Neutrophil (primary cell): ENCODE measurements at regions not wholly inside any gene's neighbourhood (a gene's known extent, or its start where the extent isn't known, plus 50 kb on each side); places are given as distances from the start of the nearest gene placed in this dataset.
A peak's percentile ranks its signal among the peaks of the same experiment; 100 is the strongest.
"Not testable (repeated sequence)": the region's sequence is repeated elsewhere in the genome, so short reads cannot be mapped to it uniquely, and the experiment has no call there.

Experiments used
- H3K27ac ChIP-seq: fragments of 200-600 bp; sonication (generic); 2 replicates; pipeline ENCODE4 v1.5.1; 2016; ENCODE audit warnings: mild to moderate bottlenecking, moderate library complexity
- H3K27me3 ChIP-seq: fragments of 200-600 bp; sonication (generic); 2 replicates; pipeline ENCODE4 v1.6.0; 2016; ENCODE audit warnings: mild to moderate bottlenecking
- H3K36me3 ChIP-seq: fragments of 200-600 bp; sonication (generic); 2 replicates; pipeline ENCODE4 v1.5.1; 2017
- H3K4me1 ChIP-seq, 2 experiments: fragments of 200-600 bp in 1 of 2; sonication (generic) in 1 of 2; 1 replicate in 1 of 2; 2 replicates in 1 of 2; pipeline versions ENCODE4 v1.5.1 to v1.6.1; 2013 to 2016; ENCODE audit warnings: low read depth in 1 of 2, low read length in 1 of 2, mild to moderate bottlenecking in 1 of 2, moderate library complexity in 1 of 2; ENCODE audit not compliant: control insufficient read depth in 1 of 2, insufficient read depth in 1 of 2
- H3K4me3 ChIP-seq, 2 experiments: fragments of 200-600 bp in 1 of 2; sonication (generic) in 1 of 2; 1 replicate in 1 of 2; 2 replicates in 1 of 2; pipeline ENCODE4 v1.5.1; 2013 to 2016; ENCODE audit warnings: low read depth in 1 of 2, low read length in 1 of 2, mild to moderate bottlenecking in 1 of 2, moderate library complexity in 1 of 2
- H3K9me3 ChIP-seq: fragments of 200-600 bp; sonication (generic); 2 replicates; pipeline ENCODE4 v1.5.1; 2016
- TF ChIP-seq, protein P1 (sequence below): fragments of 200-600 bp; sonication (generic); IDR thresholded peaks from 2 replicates; pipeline ENCODE4 v1.5.1; 2016; ENCODE audit warnings: antibody characterized with exemption

DNA sequence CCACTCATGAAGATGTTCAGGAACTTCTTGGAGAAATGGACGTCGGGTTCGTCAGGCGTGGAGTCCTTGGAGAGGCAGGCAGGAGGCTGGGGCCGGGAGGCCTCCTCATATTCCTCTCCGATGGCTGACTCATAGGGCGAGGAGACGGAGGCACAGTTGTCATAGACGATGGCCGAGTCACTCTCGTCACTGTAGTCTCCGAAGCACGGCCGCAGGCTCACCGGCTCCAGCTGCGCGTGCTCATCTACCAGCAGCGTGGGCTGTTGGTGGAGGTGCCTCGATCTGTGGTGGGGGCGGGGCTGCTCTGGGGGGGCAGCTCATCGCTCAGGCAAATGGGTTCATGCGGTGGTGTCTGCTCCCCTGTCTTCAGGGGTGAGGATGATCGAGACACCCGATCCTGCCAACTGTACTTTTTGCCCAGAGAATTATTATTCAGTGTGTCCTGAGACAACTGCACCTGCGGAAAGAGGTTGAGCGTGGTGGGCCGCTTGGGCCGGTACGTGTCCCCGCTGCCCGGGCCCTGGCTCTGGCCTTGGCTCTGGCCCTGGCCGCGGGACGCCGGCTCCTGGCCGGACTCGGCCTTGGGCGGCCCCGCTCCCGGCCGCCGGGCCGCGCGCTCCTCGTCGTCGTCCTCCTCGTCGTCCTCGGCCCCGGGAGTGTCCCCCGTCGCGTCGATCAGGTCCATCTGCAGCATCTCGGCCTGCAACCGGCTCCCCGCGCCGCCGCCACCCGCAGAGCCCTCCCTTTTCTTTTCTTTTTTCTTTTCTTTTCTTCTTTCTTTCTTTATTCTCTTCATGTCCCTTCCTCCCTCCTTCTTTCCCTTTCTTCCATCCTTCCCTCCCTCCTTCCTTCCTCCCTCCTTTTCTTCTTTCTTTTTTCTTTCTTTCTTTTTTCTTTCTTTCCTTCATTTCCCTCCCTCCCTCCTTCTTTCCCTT lies 111.4 kb upstream of the PLEKHM1 start:
- not testable (repeated sequence) for H3K27ac ChIP-seq, H3K27me3 ChIP-seq, H3K4me1 ChIP-seq, H3K9me3 ChIP-seq, H3K4me3 ChIP-seq, H3K36me3 ChIP-seq

DNA sequence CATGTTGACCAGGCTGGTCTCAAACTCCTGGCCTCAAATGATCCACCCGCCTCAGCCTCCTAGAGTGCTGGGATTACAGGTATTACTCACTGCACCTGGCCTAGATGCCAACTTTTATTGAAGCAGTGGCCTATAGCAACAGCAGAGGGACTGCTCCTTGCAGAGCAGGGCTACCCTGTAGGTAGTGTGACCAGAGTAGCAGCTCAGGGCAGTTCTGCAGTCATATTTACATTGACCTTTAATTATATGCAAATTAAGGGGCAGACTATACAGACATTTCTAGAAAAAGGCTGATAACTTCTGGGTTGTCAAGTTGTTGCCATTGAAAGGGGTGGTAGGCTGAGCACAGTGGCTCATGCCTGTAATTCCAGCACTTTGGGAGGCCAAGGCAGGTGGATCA lies 115.2 kb upstream of the PLEKHM1 start:
- H3K9me3 ChIP-seq, H3K4me3 ChIP-seq, H3K36me3 ChIP-seq, H3K4me1 ChIP-seq, H3K27ac ChIP-seq, H3K27me3 ChIP-seq: not testable (repeated sequence)

GRCh38 chr17:45619984-45620405 lies 129.5 kb upstream of the PLEKHM1 start:
- H3K27me3 ChIP-seq, H3K27ac ChIP-seq, H3K4me1 ChIP-seq, H3K9me3 ChIP-seq, H3K36me3 ChIP-seq: not testable (repeated sequence)
- H3K4me3 ChIP-seq, result peak overlapping the region; percentile 35 to 49

- H3K27ac ChIP-seq, H3K4me1 ChIP-seq, H3K27me3 ChIP-seq, H3K36me3 ChIP-seq, H3K9me3 ChIP-seq: not testable (repeated sequence)
- H3K4me3 ChIP-seq, result peak overlapping the region; percentile 35 to 49
Measured at GRCh38 chr17:45620468-45620867, 129.9 kb upstream of the PLEKHM1 start.

DNA sequence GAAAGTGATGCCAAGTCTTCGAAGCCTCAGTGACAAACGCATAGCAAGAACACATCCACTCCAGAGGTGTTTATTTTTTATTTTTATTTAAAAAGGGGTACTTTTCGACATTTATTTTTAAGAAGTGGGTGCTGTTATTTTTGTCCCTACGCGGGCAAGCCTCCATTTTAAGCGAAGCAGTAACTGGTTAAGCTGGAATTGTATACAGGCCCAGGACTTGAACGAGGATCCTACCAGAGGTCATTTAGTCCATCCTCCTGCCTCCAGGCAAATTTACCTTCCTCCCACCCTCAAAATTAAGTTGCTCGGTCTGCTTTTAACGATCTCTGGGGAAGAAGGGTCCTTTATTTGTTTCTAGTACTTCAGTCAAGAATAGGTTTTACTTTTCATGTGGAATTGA lies 130.6 kb upstream of the PLEKHM1 start:
- H3K4me3 ChIP-seq, result peak overlapping the region in 1 of 2 experiments; percentile 49
- not testable (repeated sequence) for H3K36me3 ChIP-seq, H3K27ac ChIP-seq, H3K9me3 ChIP-seq, H3K27me3 ChIP-seq, H3K4me1 ChIP-seq

DNA sequence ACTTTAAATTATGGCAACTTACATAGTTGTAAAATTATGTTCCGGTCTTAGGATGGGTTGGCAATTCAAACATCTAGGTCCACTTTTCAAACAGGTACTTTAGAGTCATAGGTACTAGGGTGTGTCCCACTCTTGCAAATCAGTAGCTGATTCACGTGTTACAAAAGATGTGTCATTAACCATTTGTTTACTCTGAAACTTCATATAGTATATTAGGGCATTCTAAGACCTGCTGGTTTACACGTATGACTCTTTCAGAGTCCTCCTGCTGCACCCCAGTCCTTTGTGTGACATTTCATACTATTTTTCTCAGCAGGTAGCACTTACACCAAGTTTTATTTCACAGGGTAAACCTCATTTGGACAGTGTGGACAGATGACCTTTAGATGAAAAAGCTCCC lies 131.8 kb upstream of the PLEKHM1 start:
- H3K4me3 ChIP-seq, H3K27me3 ChIP-seq, H3K36me3 ChIP-seq, H3K27ac ChIP-seq, H3K4me1 ChIP-seq, H3K9me3 ChIP-seq: not testable (repeated sequence)

DNA sequence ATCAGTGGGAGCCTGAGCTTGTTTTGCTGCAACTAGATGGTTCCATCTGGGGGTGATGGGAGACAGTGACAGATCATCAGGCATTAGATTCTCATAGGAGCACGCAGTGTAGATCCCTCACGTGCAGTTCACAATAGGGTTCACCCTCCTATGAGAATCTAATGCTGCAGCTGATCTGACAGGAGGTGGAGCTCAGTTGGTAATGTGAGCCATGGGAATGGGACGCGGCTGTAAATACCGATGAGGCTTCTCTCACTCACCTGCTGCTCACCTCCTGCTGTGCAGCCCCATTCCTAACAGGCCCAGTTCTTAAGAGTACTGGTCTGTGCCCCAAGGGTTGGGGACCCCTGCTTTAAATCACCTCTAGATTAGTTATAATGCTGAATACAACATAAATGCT lies 137.5 kb upstream of the PLEKHM1 start:
- no peaks in the 10 kb centered on the region for H3K27me3 ChIP-seq
- TF ChIP-seq, protein P1, sequence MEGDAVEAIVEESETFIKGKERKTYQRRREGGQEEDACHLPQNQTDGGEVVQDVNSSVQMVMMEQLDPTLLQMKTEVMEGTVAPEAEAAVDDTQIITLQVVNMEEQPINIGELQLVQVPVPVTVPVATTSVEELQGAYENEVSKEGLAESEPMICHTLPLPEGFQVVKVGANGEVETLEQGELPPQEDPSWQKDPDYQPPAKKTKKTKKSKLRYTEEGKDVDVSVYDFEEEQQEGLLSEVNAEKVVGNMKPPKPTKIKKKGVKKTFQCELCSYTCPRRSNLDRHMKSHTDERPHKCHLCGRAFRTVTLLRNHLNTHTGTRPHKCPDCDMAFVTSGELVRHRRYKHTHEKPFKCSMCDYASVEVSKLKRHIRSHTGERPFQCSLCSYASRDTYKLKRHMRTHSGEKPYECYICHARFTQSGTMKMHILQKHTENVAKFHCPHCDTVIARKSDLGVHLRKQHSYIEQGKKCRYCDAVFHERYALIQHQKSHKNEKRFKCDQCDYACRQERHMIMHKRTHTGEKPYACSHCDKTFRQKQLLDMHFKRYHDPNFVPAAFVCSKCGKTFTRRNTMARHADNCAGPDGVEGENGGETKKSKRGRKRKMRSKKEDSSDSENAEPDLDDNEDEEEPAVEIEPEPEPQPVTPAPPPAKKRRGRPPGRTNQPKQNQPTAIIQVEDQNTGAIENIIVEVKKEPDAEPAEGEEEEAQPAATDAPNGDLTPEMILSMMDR, result no peak
- no peak overlapping the region for H3K27ac ChIP-seq
- no peaks in the 10 kb centered on the region for H3K9me3 ChIP-seq
- H3K36me3 ChIP-seq, result no peaks in the 10 kb centered on the region
- no peaks in the 10 kb centered on the region for H3K4me1 ChIP-seq
- H3K4me3 ChIP-seq, result no peak overlapping the region

DNA sequence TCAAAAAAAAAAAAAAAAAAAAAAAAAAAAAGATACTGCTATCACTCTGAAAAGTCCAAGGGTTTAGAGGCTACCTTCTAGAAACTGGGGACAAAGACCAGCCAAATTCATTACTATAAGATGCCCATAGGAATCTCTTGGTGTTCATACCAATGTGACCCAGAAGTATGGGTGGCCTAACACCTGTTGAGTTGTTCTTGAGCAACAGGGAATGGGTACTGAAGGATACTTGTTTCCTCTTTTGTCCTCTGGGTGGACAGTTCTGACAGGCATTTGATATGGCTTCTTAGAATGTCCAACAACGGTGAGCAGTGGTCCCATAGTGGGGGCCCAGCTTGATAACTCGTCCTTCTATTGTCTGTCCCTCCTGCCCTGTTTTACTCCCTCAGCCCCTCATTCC lies 141.4 kb upstream of the PLEKHM1 start:
- H3K4me3 ChIP-seq, result no peak overlapping the region
- H3K36me3 ChIP-seq, result no peaks in the 10 kb centered on the region
- H3K27ac ChIP-seq, result no peak overlapping the region
- TF ChIP-seq, protein P1, result no peak
- no peaks in the 10 kb centered on the region for H3K9me3 ChIP-seq
- H3K27me3 ChIP-seq, result no peaks in the 10 kb centered on the region
- H3K4me1 ChIP-seq, result no peaks in the 10 kb centered on the region
